Psoas muscle (tissue), 7 donors: ENCODE measurements at regions not wholly inside any gene's neighbourhood (a gene's known extent, or its start where the extent isn't known, plus 50 kb on each side); places are given as distances from the start of the nearest gene placed in this dataset.
"Not testable (repeated sequence)": the region's sequence is repeated elsewhere in the genome, so short reads cannot be mapped to it uniquely, and the experiment has no call there.

Experiments
- ATAC-seq, 4 donors: fragments of 200-7000 bp; cut with Tn5 transposase; one replicate each; pipeline ENCODE4 v1.9.1; 2020; ENCODE audit warnings: moderate library complexity in 3 of 4, mild to moderate bottlenecking in 2 of 4
- DNase-seq, 2 donors: peaks; one replicate each; pipeline ENCODE4 v3.0.0-alpha.2; 2020
- H3K27ac ChIP-seq: fragments of 200-600 bp; one replicate; pipeline ENCODE4 v1.8.0; 2022
- H3K27me3 ChIP-seq, 3 donors: fragments of 200-600 bp in 1 of 3; one replicate each; pipeline versions ENCODE4 v1.6.1 to v1.8.0; 2013 to 2022; ENCODE audit warnings: low read length in 2 of 3, mild to moderate bottlenecking in 2 of 3, moderate library complexity in 1 of 3; ENCODE audit not compliant: insufficient read depth in 3 of 3
- H3K36me3 ChIP-seq, 2 donors: fragments of 200-600 bp in 1 of 2; one replicate each; pipeline versions ENCODE4 v1.6.1 to v1.8.0; 2013 to 2022; ENCODE audit warnings: low read depth in 1 of 2, mild to moderate bottlenecking in 1 of 2, moderate library complexity in 1 of 2; ENCODE audit not compliant: insufficient read depth in 1 of 2
- H3K4me1 ChIP-seq: fragments of 200-600 bp; one replicate; pipeline ENCODE4 v1.8.0; 2022
- H3K4me3 ChIP-seq: fragments of 200-600 bp; one replicate; pipeline ENCODE4 v1.8.0; 2022; ENCODE audit warnings: mild to moderate bottlenecking
- H3K9me3 ChIP-seq: fragments of 200-600 bp; one replicate; pipeline ENCODE4 v1.8.0; 2022
- WGBS, 3 donors: extraction: QIAGEN DNeasy Blood & Tissue Kit; methylation state at CpG; one replicate each; pipeline versions ENCODE4 v1.1.6 to v1.1.7; 2013; 5-methylcytosine and 5-hydroxymethylcytosine counted together
- intact Hi-C, 2 donors: fragments of 100-400 bp; cut with DNase I; formaldehyde crosslinking; loops; one replicate each; pipeline versions ENCODE4 v1.11.0 to v1.14.2; 2022
- donor health status: healthy with polysubstance abuse.
- donor health status: DM: no; HTN: no; CAD: no; lungs with moderate emphysema.
- donor health status: Bipolar disorder and iron deficiency.
- donor health status: healthy.
- donor health status: DM: yes; HTN: yes; CAD: no.
- donor health status: DM: no; HTN: no; CAD: no.
- donor health status: DM: yes; HTN: yes; CAD: no.

- H3K4me1 ChIP-seq, H3K27me3 ChIP-seq, intact Hi-C loops, H3K27ac ChIP-seq, H3K36me3 ChIP-seq, DNase-seq, H3K4me3 ChIP-seq, H3K9me3 ChIP-seq: not testable (repeated sequence)
- WGBS, 3 donors: no CpG with 5 or more reads among the region's 37 CpGs
- ATAC-seq: peak in 2 of 4 donors; percentile 55 to 59
Observed at GRCh38 chr21:7829411-7829810, 2692.0 kb upstream of the TPTE start.

DNA sequence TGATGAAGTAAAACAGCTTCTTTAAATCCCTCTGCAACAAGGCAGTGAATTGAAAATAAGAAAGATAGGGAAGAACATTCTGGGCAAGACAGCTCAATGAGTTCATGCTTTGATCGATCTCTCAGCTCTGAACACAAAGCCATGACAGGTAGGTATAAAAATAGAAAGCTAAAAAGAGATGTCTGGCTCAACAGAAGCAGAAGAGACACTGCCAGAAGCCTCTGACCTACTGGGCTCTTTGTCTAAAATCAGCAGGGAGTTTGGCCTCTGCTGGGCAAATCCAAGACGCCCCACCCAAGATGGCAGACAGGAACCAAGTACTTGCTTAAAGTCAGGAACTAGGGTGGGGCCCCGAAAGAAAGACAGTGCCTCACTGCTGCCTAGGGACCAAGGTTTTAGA lies 2684.1 kb upstream of the TPTE start:
- H3K27me3 ChIP-seq, H3K36me3 ChIP-seq, intact Hi-C loops, H3K4me3 ChIP-seq, H3K4me1 ChIP-seq, DNase-seq, H3K27ac ChIP-seq, H3K9me3 ChIP-seq: not testable (repeated sequence)
- peak in 1 of 4 donors; percentile 34 for ATAC-seq
- no CpG with 5 or more reads among the region's 3 CpGs for WGBS, 3 donors

DNA sequence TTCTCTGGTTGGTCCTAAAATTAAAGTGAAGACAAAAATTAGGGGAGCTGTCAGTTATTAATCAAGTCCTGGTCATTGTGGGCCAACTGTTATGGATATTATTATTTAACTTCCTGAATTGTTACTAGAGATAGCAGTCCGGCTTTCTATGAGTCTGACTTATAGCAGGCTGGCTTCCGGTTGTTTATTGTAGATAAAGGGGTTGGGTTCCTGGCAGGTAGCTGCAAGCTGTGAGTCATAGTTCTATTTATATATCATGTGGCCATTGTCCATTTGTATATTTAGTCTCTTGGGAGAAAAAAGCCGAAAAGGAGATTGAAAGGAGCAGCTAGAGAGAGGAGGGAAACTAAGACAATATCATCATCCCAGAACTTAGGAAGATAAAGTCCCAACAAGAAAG lies 2668.0 kb upstream of the TPTE start:
- H3K27ac ChIP-seq, H3K4me1 ChIP-seq, H3K36me3 ChIP-seq, intact Hi-C loops, DNase-seq, H3K9me3 ChIP-seq, H3K4me3 ChIP-seq, H3K27me3 ChIP-seq: not testable (repeated sequence)
- no CpG with 5 or more reads among the region's 3 CpGs for WGBS, 3 donors
- peak in 3 of 4 donors; percentile 40 to 68 (median 52) for ATAC-seq

- no CpG with 5 or more reads among the region's 5 CpGs for WGBS, 3 donors
- H3K27ac ChIP-seq, H3K4me1 ChIP-seq, H3K9me3 ChIP-seq, H3K4me3 ChIP-seq, DNase-seq, H3K36me3 ChIP-seq, H3K27me3 ChIP-seq, intact Hi-C loops: not testable (repeated sequence)
- ATAC-seq: peak in 1 of 4 donors; percentile 41
Observed at GRCh38 chr21:7853836-7854235, 2667.5 kb upstream of the TPTE start.
